ENCODE measurements at regions not wholly inside any gene's neighbourhood (a gene's known extent, or its start where the extent isn't known, plus 50 kb on each side); places are given as distances from the start of the nearest gene placed in this dataset.

DNA sequence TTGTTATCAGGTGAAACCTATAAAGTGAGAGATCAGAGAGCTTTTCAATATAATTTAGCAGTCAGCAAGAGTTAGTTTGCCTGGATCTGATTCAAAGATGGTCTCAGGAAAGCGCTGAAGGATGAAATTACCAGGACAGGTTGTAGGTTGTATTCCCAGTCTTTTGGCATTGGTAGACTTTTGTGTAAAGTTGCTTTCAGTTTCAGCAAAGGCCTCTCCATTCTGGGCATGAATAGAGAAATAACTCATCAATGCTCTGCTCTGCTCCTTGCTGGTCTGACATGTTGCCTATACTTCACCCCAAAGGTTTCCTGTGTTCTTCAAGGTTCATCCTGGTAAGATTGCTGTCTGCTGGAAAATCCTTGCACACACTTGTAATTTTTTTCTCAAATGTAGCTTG lies 714.8 kb downstream of the EPM2A start:
- Histone ChIP-seq H3K79me2 (ENCODE audit: insufficient read depth, low read length) (no peaks in the 10 kb centered on the region), H2AFZ (ENCODE audit: low read length) (no peak overlapping the region), H3K9me2 (ENCODE audit: low read depth, low read length) (no peaks in the 10 kb centered on the region), H3K27ac (ENCODE audit: low read depth, low read length, poor library complexity, severe bottlenecking) (no peak overlapping the region), H3K4me1 (ENCODE audit: insufficient read depth, low read length, severe bottlenecking) (no peaks in the 10 kb centered on the region), H3K4me3 (ENCODE audit: low read depth, low read length, poor library complexity, severe bottlenecking) (no peak overlapping the region), H3K36me3 (ENCODE audit: insufficient read depth, low read length) (no peaks in the 10 kb centered on the region), H4K20me1 (ENCODE audit: insufficient read depth, low read length) (no peaks in the 10 kb centered on the region), H3K9me3 (ENCODE audit: low read length) (no peaks in the 10 kb centered on the region), H3K27me3 (ENCODE audit: insufficient read depth, low read length) (no peaks in the 10 kb centered on the region), H3F3A (ENCODE audit: insufficient read depth, low read length) (no peaks in the 10 kb centered on the region), H3K4me2 (ENCODE audit: low read length) (no peak overlapping the region), H3K9ac (ENCODE audit: low read length) (no peak overlapping the region)
- TF ChIP-seq, protein P1, sequence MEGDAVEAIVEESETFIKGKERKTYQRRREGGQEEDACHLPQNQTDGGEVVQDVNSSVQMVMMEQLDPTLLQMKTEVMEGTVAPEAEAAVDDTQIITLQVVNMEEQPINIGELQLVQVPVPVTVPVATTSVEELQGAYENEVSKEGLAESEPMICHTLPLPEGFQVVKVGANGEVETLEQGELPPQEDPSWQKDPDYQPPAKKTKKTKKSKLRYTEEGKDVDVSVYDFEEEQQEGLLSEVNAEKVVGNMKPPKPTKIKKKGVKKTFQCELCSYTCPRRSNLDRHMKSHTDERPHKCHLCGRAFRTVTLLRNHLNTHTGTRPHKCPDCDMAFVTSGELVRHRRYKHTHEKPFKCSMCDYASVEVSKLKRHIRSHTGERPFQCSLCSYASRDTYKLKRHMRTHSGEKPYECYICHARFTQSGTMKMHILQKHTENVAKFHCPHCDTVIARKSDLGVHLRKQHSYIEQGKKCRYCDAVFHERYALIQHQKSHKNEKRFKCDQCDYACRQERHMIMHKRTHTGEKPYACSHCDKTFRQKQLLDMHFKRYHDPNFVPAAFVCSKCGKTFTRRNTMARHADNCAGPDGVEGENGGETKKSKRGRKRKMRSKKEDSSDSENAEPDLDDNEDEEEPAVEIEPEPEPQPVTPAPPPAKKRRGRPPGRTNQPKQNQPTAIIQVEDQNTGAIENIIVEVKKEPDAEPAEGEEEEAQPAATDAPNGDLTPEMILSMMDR (IDR thresholded peaks at IDR 0.05; ENCODE audit: low read length) = no peak
- TF ChIP-seq EZH2 (IDR thresholded peaks at IDR 0.05; ENCODE audit: borderline replicate concordance, low read length) = no peak

DNA sequence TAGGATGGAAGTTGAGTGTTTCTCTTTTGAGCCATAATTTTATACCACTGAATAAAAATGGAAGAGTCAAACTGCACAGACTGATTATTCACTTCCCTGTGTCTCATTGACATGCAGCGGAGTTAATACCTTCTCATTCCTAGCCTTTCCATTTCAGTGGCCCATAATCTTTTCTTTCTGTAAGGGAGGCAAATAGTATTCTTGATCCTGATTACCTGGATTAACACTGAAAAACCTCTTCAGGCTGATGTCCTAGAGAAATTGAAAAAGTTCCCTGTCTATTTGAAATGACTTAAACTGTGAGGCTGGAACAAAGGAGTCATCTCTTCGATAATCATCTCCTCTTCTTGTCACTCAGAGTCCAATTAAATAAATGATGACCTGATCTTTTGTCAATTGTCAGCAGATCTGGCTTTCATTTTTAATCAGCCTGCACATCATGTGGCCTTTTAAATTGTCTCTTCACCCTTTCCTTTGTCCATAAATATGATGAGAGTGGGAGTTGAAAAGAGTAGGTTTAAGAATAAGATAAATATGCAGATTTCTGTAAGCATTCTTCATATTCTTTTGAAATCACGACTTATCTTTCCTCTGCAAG lies 713.0 kb downstream of the EPM2A start:
- Histone ChIP-seq H3K27ac (ENCODE audit: low read depth, low read length, poor library complexity, severe bottlenecking) (no peak overlapping the region), H2AFZ (ENCODE audit: low read length) (no peak overlapping the region), H3K4me1 (ENCODE audit: insufficient read depth, low read length, severe bottlenecking) (no peaks in the 10 kb centered on the region), H3K9me2 (ENCODE audit: low read depth, low read length) (no peaks in the 10 kb centered on the region), H3K27me3 (ENCODE audit: insufficient read depth, low read length) (no peaks in the 10 kb centered on the region), H4K20me1 (ENCODE audit: insufficient read depth, low read length) (no peaks in the 10 kb centered on the region), H3K36me3 (ENCODE audit: insufficient read depth, low read length) (no peaks in the 10 kb centered on the region), H3K9ac (ENCODE audit: low read length) (no peak overlapping the region), H3K4me3 (ENCODE audit: low read depth, low read length, poor library complexity, severe bottlenecking) (no peak overlapping the region), H3K79me2 (ENCODE audit: insufficient read depth, low read length) (no peaks in the 10 kb centered on the region), H3K4me2 (ENCODE audit: low read length) (no peak overlapping the region), H3F3A (ENCODE audit: insufficient read depth, low read length) (no peaks in the 10 kb centered on the region), H3K9me3 (ENCODE audit: low read length) (no peaks in the 10 kb centered on the region)
- TF ChIP-seq EZH2 (IDR thresholded peaks at IDR 0.05; ENCODE audit: borderline replicate concordance, low read length) = no peak
- TF ChIP-seq, protein P1 (IDR thresholded peaks at IDR 0.05; ENCODE audit: low read length) = no peak

DNA sequence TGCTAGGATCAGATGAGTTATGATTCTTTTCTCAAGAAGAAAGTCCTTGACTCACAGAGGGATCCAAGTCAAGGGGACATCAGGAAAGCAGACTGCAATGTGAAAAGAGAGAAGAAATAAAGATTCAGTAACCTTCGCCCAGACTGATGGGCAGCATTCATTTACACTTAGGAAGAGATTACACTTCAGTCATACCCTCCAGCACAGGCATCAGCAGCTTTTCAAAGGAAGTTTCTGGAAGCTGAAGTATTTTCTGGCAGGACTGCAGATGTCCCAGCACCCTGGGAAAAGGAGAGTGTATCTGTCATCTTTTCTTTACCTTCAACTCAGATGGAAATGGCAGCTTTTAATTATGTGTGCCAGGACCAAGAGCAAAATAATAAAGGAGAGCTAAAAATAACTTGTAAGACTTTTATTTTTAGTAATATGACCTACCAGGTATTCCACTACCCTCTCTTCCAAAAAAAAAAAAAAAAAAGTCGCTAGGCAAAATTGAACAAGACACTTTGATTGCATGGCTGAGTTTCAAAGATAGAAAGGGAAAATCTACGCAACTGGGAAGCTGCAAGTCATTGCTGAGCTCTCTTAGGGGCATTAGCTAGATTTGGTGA lies 712.1 kb downstream of the EPM2A start:
- Histone ChIP-seq H3K27ac (ENCODE audit: low read depth, low read length, poor library complexity, severe bottlenecking) (no peak overlapping the region), H3K4me3 (ENCODE audit: low read depth, low read length, poor library complexity, severe bottlenecking) (no peak overlapping the region), H3K4me2 (ENCODE audit: low read length) (no peak overlapping the region), H3F3A (ENCODE audit: insufficient read depth, low read length) (no peaks in the 10 kb centered on the region), H3K27me3 (ENCODE audit: insufficient read depth, low read length) (no peaks in the 10 kb centered on the region), H3K79me2 (ENCODE audit: insufficient read depth, low read length) (no peaks in the 10 kb centered on the region), H3K9me2 (ENCODE audit: low read depth, low read length) (no peaks in the 10 kb centered on the region), H3K9me3 (ENCODE audit: low read length) (no peaks in the 10 kb centered on the region), H2AFZ (ENCODE audit: low read length) (no peak overlapping the region), H3K4me1 (ENCODE audit: insufficient read depth, low read length, severe bottlenecking) (no peaks in the 10 kb centered on the region), H3K9ac (ENCODE audit: low read length) (no peak overlapping the region), H4K20me1 (ENCODE audit: insufficient read depth, low read length) (no peaks in the 10 kb centered on the region), H3K36me3 (ENCODE audit: insufficient read depth, low read length) (no peaks in the 10 kb centered on the region)
- no peak for TF ChIP-seq EZH2 (IDR thresholded peaks at IDR 0.05; ENCODE audit: borderline replicate concordance, low read length)
- TF ChIP-seq, protein P1 (IDR thresholded peaks at IDR 0.05; ENCODE audit: low read length) = no peak

All from OCI-LY1 (cell line).